Stimulated activated CD8-positive, alpha-beta memory T cell treated with anti-CD3 and anti-CD28 coated beads, Interleukin-15, amount 100 ng/mL, for 4 hours (primary cell): ENCODE measurements at regions not wholly inside any gene's neighbourhood (a gene's known extent, or its start where the extent isn't known, plus 50 kb on each side); places are given as distances from the start of the nearest gene placed in this dataset.

Experiments used
- DNase-seq, 2 donors: peaks; one replicate each; pipeline ENCODE4 v3.0.0-alpha.2; 2020; ENCODE audit warnings: low read depth in 2 of 2

GRCh38 chr16:88284626-88285513 lies 97.9 kb upstream of the ZNF469 start:
- DNase-seq = no peak

- no peak for DNase-seq
These were observed 97.3 kb upstream of the ZNF469 start for GRCh38 chr16:88285514-88285822.

GRCh38 chr16:88286301-88286923 lies 96.3 kb upstream of the ZNF469 start:
- DNase-seq = no peak

- no peak for DNase-seq
These were observed 95.5 kb upstream of the ZNF469 start for GRCh38 chr16:88287219-88287618.

- DNase-seq = no peak
These were observed 94.5 kb upstream of the ZNF469 start for GRCh38 chr16:88288303-88288702.

GRCh38 chr16:88289001-88289400 lies 93.8 kb upstream of the ZNF469 start:
- DNase-seq = no peak

- DNase-seq = no peak
These were observed 93.2 kb upstream of the ZNF469 start for GRCh38 chr16:88289561-88289960.

- DNase-seq = no peak
These were observed 92.8 kb upstream of the ZNF469 start for GRCh38 chr16:88289968-88290401.

- DNase-seq = no peak
These were observed 91.6 kb upstream of the ZNF469 start for GRCh38 chr16:88290850-88291830.

- DNase-seq = no peak
These were observed 90.5 kb upstream of the ZNF469 start for GRCh38 chr16:88292007-88292970.

- no peak for DNase-seq
These were observed 89.7 kb upstream of the ZNF469 start for GRCh38 chr16:88293097-88293496.

GRCh38 chr16:88295671-88296436 lies 86.9 kb upstream of the ZNF469 start:
- no peak for DNase-seq

GRCh38 chr16:88296437-88297177 lies 86.2 kb upstream of the ZNF469 start:
- DNase-seq = no peak

- DNase-seq = no peak
These were observed 85.5 kb upstream of the ZNF469 start for GRCh38 chr16:88297178-88297720.

- no peak for DNase-seq
These were observed 84.5 kb upstream of the ZNF469 start for GRCh38 chr16:88298181-88298832.

GRCh38 chr16:88298833-88299745 lies 83.7 kb upstream of the ZNF469 start:
- DNase-seq = no peak

- no peak for DNase-seq
These were observed 82.9 kb upstream of the ZNF469 start for GRCh38 chr16:88299751-88300462.
